GM23248 (cell line): ENCODE measurements at regions not wholly inside any gene's neighbourhood (a gene's known extent, or its start where the extent isn't known, plus 50 kb on each side); places are given as distances from the start of the nearest gene placed in this dataset.

Experiments
- EZH2 ChIP-seq: fragments of 200-600 bp; sonication (generic); IDR thresholded peaks from 2 replicates; pipeline ENCODE4 v1.6.1; 2018; ENCODE audit warnings: antibody characterized with exemption, mild to moderate bottlenecking; ENCODE audit not compliant: insufficient read depth, poor library complexity, severe bottlenecking
- EZH2phosphoT487 ChIP-seq: fragments of 200-600 bp; sonication (generic); IDR thresholded peaks from 2 replicates; pipeline ENCODE4 v1.6.1; 2018; ENCODE audit warnings: antibody characterized with exemption, moderate library complexity, mild to moderate bottlenecking, low read depth; ENCODE audit not compliant: insufficient read depth

GRCh38 chr6:135789375-135790050 is 62.0 kb upstream of the PDE7B start:
- TF ChIP-seq EZH2: no peak
- TF ChIP-seq EZH2phosphoT487: no peak
